CD4-positive, CD25-positive, alpha-beta regulatory T cell (primary cell): ENCODE measurements at regions not wholly inside any gene's neighbourhood (a gene's known extent, or its start where the extent isn't known, plus 50 kb on each side); places are given as distances from the start of the nearest gene placed in this dataset.
"Not testable (repeated sequence)": the region's sequence is repeated elsewhere in the genome, so short reads cannot be mapped to it uniquely, and the experiment has no call there.

Source experiments
- ATAC-seq, 2 donors: fragments of 150-1000 bp; cut with Tn5 transposase; one replicate each; pipeline ENCODE4 v1.10.0; 2021; ENCODE audit warnings: low read depth in 2 of 2, moderate number of reproducible peaks in 2 of 2, moderate library complexity in 1 of 2
- DNase-seq, 3 donors: peaks; one replicate each; pipeline versions ENCODE4 v3.0.0 to v3.0.0-alpha.2; 2012 to 2022; ENCODE audit warnings: mixed read lengths in 1 of 3
- H3K27ac ChIP-seq: one replicate; pipeline ENCODE4 v1.7.0; 2013; ENCODE audit warnings: mild to moderate bottlenecking, low read length; ENCODE audit not compliant: insufficient read depth, poor library complexity, severe bottlenecking
- H3K27me3 ChIP-seq: one replicate; pipeline ENCODE4 v1.7.0; 2013; ENCODE audit warnings: low read length; ENCODE audit not compliant: control insufficient read depth, insufficient read depth
- H3K36me3 ChIP-seq: one replicate; pipeline ENCODE4 v1.7.0; 2013; ENCODE audit warnings: mild to moderate bottlenecking, low read length, moderate library complexity; ENCODE audit not compliant: control insufficient read depth, insufficient read depth
- H3K4me1 ChIP-seq: 2 replicates; pipeline ENCODE4 v1.7.0; 2013; ENCODE audit warnings: mild to moderate bottlenecking, low read length; ENCODE audit not compliant: insufficient read depth, control insufficient read depth, poor library complexity, severe bottlenecking
- H3K4me3 ChIP-seq: one replicate; pipeline ENCODE4 v1.7.0; 2013; ENCODE audit warnings: low read depth, mild to moderate bottlenecking, low read length, moderate library complexity
- H3K9me3 ChIP-seq, 2 experiments: 1 replicate in 1 of 2; 2 replicates in 1 of 2; pipeline ENCODE4 v1.7.0; 2013; ENCODE audit warnings: low read length in 2 of 2, mild to moderate bottlenecking in 1 of 2, moderate library complexity in 1 of 2; ENCODE audit not compliant: control insufficient read depth in 2 of 2
- H3K27ac Mint-ChIP-seq, 3 donors: one replicate each; pipeline ENCODE4 v1.8.0; 2020 to 2022; ENCODE audit warnings: mild to moderate bottlenecking in 3 of 3, mixed read lengths in 3 of 3, moderate library complexity in 2 of 3
- H3K27me3 Mint-ChIP-seq: one replicate; pipeline ENCODE4 v1.8.0; 2022; ENCODE audit warnings: mild to moderate bottlenecking, mixed read lengths
- H3K36me3 Mint-ChIP-seq: one replicate; pipeline ENCODE4 v1.8.0; 2020; ENCODE audit warnings: mixed read lengths
- H3K4me1 Mint-ChIP-seq, 4 donors: one replicate each; pipeline ENCODE4 v1.8.0; 2020 to 2022; ENCODE audit warnings: mixed read lengths in 4 of 4, mild to moderate bottlenecking in 1 of 4
- H3K4me3 Mint-ChIP-seq, 4 donors: one replicate each; pipeline ENCODE4 v1.8.0; 2020 to 2022; ENCODE audit warnings: mild to moderate bottlenecking in 4 of 4, mixed read lengths in 4 of 4, moderate library complexity in 3 of 4
- H3K9me3 Mint-ChIP-seq, 7 donors: one replicate each; pipeline ENCODE4 v1.8.0; 2020 to 2022; ENCODE audit warnings: mixed read lengths in 7 of 7, mild to moderate bottlenecking in 3 of 7, moderate library complexity in 2 of 7

DNA sequence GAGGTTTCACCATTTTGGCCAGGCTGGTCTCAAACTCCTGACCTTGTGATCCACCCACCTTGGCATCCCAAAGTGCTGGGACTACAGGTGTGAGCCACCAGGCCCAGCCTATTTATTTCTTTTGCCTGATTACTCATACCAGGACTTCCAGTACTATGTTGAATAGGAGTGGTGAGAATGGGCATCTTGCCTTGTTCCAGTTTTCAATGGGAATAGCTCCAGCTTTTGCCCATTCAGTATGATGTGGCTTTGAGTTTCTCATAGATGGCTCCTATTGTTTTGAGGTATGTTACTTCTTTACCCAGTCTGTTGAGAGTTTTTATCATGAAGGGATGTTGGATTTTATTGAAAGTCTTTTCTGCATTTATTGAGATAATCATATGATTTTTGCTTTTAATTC is 924.5 kb downstream of the DTWD2 start:
- not testable (repeated sequence) for H3K4me1 ChIP-seq, H3K27me3 ChIP-seq, H3K9me3 ChIP-seq, H3K36me3 ChIP-seq, H3K27ac ChIP-seq, H3K27ac Mint-ChIP-seq, H3K4me1 Mint-ChIP-seq, ATAC-seq, H3K4me3 Mint-ChIP-seq, H3K4me3 ChIP-seq, DNase-seq, H3K27me3 Mint-ChIP-seq, H3K36me3 Mint-ChIP-seq
- H3K9me3 Mint-ChIP-seq: peaks cover 0 to 12% (median 4%) of the 10 kb centered on the region in 7 donors

DNA sequence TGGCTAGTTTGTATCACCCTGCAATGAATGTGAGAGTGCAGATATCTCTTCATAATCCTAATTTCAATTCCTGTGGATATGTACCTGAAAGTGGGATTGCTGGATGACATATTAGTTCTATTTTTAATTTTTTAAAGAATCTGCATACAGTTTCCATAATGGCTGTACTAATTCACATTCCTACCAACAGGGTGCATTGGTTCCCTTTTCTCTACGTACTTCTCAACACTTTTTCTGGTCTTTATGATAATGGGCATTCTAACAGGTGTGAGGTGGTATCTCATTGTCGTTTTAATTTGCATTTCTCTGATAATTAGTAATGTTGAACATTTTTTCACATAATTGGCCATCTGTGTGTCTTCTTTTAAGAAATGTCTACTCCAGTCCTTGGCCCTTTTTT is 927.5 kb downstream of the DTWD2 start:
- Histone ChIP-seq H3K27ac (no peak overlapping the region), H3K27me3 (no peaks in the 10 kb centered on the region), H3K4me1 (no peaks in the 10 kb centered on the region), H3K4me3 (no peak overlapping the region), H3K36me3 (no peaks in the 10 kb centered on the region), H3K9me3 (no peaks in the 10 kb centered on the region)
- no peak overlapping the region for H3K27ac Mint-ChIP-seq
- H3K27me3 Mint-ChIP-seq: no peaks in the 10 kb centered on the region
- H3K4me1 Mint-ChIP-seq: no peaks in the 10 kb centered on the region
- H3K9me3 Mint-ChIP-seq: peaks cover 4 to 20% (median 10%) of the 10 kb centered on the region in 7 donors
- no peak for DNase-seq
- H3K36me3 Mint-ChIP-seq: no peaks in the 10 kb centered on the region
- no peak overlapping the region for H3K4me3 Mint-ChIP-seq
- ATAC-seq: no peak

DNA sequence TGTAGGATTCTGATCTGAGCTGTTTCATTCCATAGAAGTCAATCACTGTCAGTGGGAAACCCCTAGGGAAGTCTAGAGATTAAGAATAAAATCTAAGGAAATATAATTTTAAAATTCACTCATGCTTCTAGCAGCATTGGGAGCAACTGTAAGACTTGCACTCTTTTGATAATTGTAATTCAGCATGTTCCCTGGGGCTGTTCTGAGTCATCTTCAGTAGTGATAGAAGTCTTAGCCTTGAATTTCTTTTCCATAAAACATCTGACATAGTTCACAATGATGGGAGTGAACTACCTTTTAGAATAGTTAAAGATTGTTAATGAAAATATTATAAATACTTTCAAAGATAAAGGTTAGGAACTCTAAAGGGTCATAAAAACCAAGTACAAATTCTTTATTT is 935.8 kb downstream of the DTWD2 start:
- DNase-seq (no peak), ATAC-seq (no peak)
- no peaks in the 10 kb centered on the region for H3K27me3 ChIP-seq
- H3K27ac ChIP-seq: no peak overlapping the region
- Mint-ChIP-seq H3K4me1 (no peaks in the 10 kb centered on the region), H3K27me3 (no peaks in the 10 kb centered on the region), H3K4me3 (no peak overlapping the region), H3K9me3 (peaks cover 2 to 16% (median 8%) of the 10 kb centered on the region in 7 donors), H3K36me3 (no peaks in the 10 kb centered on the region), H3K27ac (no peak overlapping the region)
- no peaks in the 10 kb centered on the region for H3K4me1 ChIP-seq
- H3K36me3 ChIP-seq: no peaks in the 10 kb centered on the region
- H3K9me3 ChIP-seq: no peaks in the 10 kb centered on the region
- no peak overlapping the region for H3K4me3 ChIP-seq

DNA sequence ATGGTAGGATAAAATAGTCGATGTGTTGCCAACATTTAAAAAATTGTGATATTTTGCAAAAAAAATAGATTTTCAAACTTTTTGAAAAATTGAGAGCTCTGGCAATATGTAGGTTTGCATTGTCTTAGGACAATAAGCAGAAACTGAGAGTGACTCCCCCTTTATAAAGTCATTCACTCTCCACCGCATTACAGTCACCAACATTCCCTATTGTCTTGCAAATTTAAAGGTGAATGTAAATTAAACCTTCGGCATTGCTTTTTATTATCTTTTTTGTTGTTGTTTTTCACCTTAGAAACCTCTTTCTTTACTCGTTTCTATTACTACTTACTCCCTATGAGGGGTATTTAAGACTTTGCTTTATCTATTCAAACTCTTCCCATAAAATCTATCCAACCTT is 944.2 kb downstream of the DTWD2 start:
- Mint-ChIP-seq H3K4me3 (no peak overlapping the region), H3K36me3 (no peaks in the 10 kb centered on the region), H3K27ac (no peak overlapping the region), H3K27me3 (no peaks in the 10 kb centered on the region), H3K4me1 (no peaks in the 10 kb centered on the region), H3K9me3 (peaks cover 0 to 4% (median 2%) of the 10 kb centered on the region in 7 donors)
- Histone ChIP-seq H3K9me3 (no peaks in the 10 kb centered on the region), H3K4me3 (no peak overlapping the region), H3K4me1 (no peaks in the 10 kb centered on the region), H3K27ac (no peak overlapping the region), H3K27me3 (no peaks in the 10 kb centered on the region), H3K36me3 (no peaks in the 10 kb centered on the region)
- DNase-seq (no peak), ATAC-seq (no peak)

DNA sequence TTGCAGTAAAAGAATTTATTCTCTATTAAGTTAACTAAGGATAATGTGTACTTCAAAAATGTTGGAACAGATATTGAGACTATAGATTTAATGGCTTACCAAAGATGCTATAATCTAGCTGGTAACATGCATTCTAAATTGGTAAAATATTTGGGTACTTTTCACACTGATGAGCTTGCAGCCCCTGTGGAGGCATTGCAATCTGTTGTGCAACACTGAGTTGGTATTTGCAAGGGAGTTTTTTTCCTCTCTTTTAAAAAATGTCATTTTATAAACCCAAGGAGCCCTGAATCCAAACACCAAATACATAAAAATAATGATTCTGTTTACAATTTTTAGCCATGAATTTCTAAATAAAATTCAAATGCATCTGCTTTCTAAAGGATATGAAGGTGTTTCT is 944.8 kb downstream of the DTWD2 start:
- Mint-ChIP-seq H3K27ac (no peak overlapping the region), H3K4me1 (no peaks in the 10 kb centered on the region), H3K4me3 (no peak overlapping the region)

DNA sequence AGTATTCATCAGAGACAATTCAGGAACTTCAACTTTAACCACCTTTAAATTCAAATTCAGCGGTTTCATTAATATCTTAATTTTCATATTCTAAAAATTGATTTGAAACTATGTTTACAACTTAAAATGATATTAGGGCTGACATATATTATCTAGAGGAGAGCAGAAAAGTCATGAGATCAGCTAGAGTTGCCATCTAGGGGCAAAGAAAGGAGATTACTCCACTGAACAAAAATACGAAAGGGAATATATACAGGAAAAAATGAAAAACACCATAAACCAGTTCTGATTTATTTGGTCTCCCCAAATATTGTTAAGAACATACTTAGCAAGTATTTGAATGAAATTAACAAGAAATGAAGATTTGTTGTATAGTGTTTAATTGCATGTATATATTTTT is 946.3 kb downstream of the DTWD2 start:
- no peaks in the 10 kb centered on the region for H3K36me3 ChIP-seq
- Mint-ChIP-seq H3K4me3 (no peak overlapping the region), H3K9me3 (peaks cover 0 to 4% (median 2%) of the 10 kb centered on the region in 7 donors), H3K4me1 (no peaks in the 10 kb centered on the region), H3K27me3 (no peaks in the 10 kb centered on the region), H3K36me3 (no peaks in the 10 kb centered on the region), H3K27ac (no peak overlapping the region)
- no peak overlapping the region for H3K4me3 ChIP-seq
- DNase-seq (no peak), ATAC-seq (no peak)
- no peak overlapping the region for H3K27ac ChIP-seq
- no peaks in the 10 kb centered on the region for H3K9me3 ChIP-seq
- no peaks in the 10 kb centered on the region for H3K4me1 ChIP-seq
- no peaks in the 10 kb centered on the region for H3K27me3 ChIP-seq

More for the DNA sequence above, 944.8 kb downstream of the DTWD2 start:
- Mint-ChIP-seq H3K9me3 (peaks cover 0 to 4% (median 2%) of the 10 kb centered on the region in 7 donors), H3K27me3 (no peaks in the 10 kb centered on the region), H3K36me3 (no peaks in the 10 kb centered on the region)
- Histone ChIP-seq H3K9me3 (no peaks in the 10 kb centered on the region), H3K27me3 (no peaks in the 10 kb centered on the region), H3K4me3 (no peak overlapping the region), H3K27ac (no peak overlapping the region), H3K4me1 (no peaks in the 10 kb centered on the region), H3K36me3 (no peaks in the 10 kb centered on the region)
- ATAC-seq: no peak
- DNase-seq: no peak

DNA sequence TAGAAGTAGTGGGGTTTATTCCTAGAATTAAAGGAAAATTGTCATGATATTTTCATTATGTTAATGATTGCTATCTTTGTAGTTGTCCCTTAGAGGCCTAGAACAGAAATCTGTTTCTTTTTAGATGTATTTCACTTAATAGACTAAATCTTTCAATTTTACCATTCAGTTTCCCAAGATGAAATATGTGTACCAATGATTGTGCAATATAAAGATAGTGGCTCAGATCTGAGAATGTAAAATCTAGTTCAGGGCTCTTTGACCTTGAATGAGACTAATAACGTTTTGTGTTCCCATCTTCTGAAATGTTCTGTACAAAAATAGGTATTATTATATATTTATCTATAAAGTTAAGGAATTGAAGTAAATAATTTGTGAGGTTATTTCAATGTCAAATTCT is 947.9 kb downstream of the DTWD2 start:
- Histone ChIP-seq H3K36me3 (no peaks in the 10 kb centered on the region), H3K4me3 (no peak overlapping the region), H3K27ac (no peak overlapping the region), H3K4me1 (no peaks in the 10 kb centered on the region), H3K9me3 (no peaks in the 10 kb centered on the region), H3K27me3 (no peaks in the 10 kb centered on the region)
- no peak overlapping the region for H3K4me3 Mint-ChIP-seq
- H3K4me1 Mint-ChIP-seq: no peaks in the 10 kb centered on the region
- H3K27ac Mint-ChIP-seq: no peak overlapping the region
- ATAC-seq: no peak
- H3K36me3 Mint-ChIP-seq: no peaks in the 10 kb centered on the region
- peaks cover 0 to 6% (median 2%) of the 10 kb centered on the region in 7 donors for H3K9me3 Mint-ChIP-seq
- no peaks in the 10 kb centered on the region for H3K27me3 Mint-ChIP-seq
- no peak for DNase-seq

DNA sequence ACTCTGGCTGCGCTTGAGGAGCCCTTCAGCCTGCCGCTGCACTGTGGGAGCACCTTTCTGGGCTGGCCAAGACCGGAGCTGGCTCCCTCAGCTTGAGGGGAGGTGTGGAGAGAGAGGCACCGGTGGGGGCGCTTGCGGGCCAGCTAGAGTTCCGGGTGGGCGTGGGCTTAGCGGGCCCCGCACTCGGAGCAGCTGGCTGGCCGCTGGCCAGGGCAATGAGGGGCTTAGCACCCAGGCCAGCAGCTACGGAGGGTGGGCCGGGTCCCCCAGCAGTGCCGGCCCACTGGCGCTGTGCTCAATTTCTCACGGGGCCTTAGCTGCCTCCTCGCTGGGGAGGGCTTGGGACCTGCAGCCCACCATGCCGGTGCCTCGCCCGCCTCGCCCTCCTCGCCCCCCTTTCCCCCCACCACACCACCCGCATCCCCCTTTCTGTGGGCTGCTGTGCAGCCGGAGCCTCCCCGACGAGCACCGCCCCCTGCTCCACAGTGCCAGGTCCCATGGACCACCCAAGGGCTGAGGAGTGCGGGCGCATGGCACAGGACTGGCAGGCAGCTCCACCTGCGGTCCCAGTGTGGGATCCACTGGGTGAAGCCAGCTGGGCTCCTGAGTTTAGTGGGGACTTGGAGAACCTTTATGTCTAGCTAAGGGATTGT is 954.5 kb downstream of the DTWD2 start:
- ATAC-seq (no peak), DNase-seq (no peak)
- no peaks in the 10 kb centered on the region for H3K4me1 ChIP-seq
- H3K27me3 Mint-ChIP-seq: no peaks in the 10 kb centered on the region
- H3K36me3 ChIP-seq: no peaks in the 10 kb centered on the region
- no peak overlapping the region for H3K27ac Mint-ChIP-seq
- H3K27me3 ChIP-seq: no peaks in the 10 kb centered on the region
- H3K9me3 Mint-ChIP-seq: peaks cover 0 to 18% (median 8%) of the 10 kb centered on the region in 7 donors
- no peaks in the 10 kb centered on the region for H3K4me1 Mint-ChIP-seq
- no peak overlapping the region for H3K27ac ChIP-seq
- H3K36me3 Mint-ChIP-seq: no peaks in the 10 kb centered on the region
- no peak overlapping the region for H3K4me3 ChIP-seq
- H3K4me3 Mint-ChIP-seq: no peak overlapping the region
- no peaks in the 10 kb centered on the region for H3K9me3 ChIP-seq
